ENCODE measurements at regions not wholly inside any gene's neighbourhood (a gene's known extent, or its start where the extent isn't known, plus 50 kb on each side); places are given as distances from the start of the nearest gene placed in this dataset.

DNA sequence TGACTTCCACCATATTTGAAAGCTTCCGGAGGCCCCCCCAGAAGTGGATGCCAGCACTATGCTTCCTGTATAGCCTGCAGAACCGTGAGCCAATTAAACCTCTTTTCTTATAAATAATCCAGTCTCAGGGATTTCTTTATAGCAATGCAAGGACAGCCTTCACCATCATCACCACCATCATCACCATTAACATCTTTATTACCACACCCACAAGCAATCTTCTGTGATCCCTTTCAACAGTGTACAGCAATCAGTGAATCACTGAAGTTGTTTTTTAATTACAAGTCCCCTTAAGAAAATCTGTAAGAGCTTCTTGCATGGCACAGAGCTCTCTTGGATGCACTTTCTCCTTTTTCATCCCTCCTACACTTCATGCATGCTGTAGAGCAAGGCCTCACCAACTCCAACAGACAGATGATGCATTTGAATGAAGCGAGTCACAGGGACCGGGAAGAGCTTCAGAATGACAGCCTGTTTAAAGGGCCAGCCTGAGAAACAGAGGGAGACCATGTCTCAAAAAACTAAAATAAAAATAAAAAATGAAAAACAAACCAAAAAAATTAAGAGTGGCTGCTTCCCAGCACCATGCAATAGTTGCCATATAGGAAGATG, 83.6 kb upstream of the VASH1 start:
- TF ChIP-seq, protein P1, sequence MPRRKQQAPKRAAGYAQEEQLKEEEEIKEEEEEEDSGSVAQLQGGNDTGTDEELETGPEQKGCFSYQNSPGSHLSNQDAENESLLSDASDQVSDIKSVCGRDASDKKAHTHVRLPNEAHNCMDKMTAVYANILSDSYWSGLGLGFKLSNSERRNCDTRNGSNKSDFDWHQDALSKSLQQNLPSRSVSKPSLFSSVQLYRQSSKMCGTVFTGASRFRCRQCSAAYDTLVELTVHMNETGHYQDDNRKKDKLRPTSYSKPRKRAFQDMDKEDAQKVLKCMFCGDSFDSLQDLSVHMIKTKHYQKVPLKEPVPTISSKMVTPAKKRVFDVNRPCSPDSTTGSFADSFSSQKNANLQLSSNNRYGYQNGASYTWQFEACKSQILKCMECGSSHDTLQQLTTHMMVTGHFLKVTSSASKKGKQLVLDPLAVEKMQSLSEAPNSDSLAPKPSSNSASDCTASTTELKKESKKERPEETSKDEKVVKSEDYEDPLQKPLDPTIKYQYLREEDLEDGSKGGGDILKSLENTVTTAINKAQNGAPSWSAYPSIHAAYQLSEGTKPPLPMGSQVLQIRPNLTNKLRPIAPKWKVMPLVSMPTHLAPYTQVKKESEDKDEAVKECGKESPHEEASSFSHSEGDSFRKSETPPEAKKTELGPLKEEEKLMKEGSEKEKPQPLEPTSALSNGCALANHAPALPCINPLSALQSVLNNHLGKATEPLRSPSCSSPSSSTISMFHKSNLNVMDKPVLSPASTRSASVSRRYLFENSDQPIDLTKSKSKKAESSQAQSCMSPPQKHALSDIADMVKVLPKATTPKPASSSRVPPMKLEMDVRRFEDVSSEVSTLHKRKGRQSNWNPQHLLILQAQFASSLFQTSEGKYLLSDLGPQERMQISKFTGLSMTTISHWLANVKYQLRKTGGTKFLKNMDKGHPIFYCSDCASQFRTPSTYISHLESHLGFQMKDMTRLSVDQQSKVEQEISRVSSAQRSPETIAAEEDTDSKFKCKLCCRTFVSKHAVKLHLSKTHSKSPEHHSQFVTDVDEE (CRISPR knock-in tag; IDR thresholded peaks at IDR 0.05): no peak
- TF ChIP-seq BACH2 (CRISPR knock-in tag; IDR thresholded peaks at IDR 0.05; ENCODE audit: borderline replicate concordance): no peak
- ATAC-seq: no peak

DNA sequence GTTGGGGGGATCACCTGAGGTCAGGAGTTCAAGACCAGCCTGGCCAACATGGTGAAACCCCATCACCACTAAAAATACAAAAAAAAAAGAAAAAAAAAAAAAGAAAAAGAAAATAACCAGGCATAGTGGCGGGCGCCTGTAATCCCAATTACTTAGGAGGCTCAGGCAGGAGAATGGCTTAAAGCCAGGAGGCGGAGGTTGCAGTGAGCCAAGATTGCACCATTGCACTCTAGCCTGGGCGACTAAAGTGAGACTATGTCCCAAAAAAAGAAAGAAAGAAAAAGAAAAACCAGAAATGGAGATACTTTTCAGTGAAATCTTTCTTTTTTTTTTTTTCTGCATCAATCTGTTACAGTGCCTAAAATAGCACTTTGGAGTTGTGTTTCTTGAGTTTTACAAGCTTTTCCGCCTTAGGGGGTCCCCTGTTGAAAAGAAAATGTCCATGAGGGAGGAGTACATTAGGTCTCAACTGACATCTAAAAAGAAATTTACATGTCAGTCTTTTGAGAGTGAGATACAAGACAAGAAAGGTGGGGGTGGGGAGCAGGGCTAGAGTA, 82.9 kb upstream of the VASH1 start:
- TF ChIP-seq, protein P1 (CRISPR knock-in tag; IDR thresholded peaks at IDR 0.05): no peak
- TF ChIP-seq CSRNP3 (CRISPR knock-in tag; IDR thresholded peaks at IDR 0.05): no peak
- no peak for TF ChIP-seq TCF4 (CRISPR knock-in tag; IDR thresholded peaks at IDR 0.05; ENCODE audit: borderline replicate concordance)
- TF ChIP-seq RARB (CRISPR knock-in tag; IDR thresholded peaks at IDR 0.05): no peak
- TF ChIP-seq ZNF8 (CRISPR knock-in tag; IDR thresholded peaks at IDR 0.05): no peak
- no peak for TF ChIP-seq GLIS3 (CRISPR knock-in tag; IDR thresholded peaks at IDR 0.05)
- TF ChIP-seq CSDC2 (CRISPR knock-in tag; IDR thresholded peaks at IDR 0.05): no peak
- TF ChIP-seq, protein P2, sequence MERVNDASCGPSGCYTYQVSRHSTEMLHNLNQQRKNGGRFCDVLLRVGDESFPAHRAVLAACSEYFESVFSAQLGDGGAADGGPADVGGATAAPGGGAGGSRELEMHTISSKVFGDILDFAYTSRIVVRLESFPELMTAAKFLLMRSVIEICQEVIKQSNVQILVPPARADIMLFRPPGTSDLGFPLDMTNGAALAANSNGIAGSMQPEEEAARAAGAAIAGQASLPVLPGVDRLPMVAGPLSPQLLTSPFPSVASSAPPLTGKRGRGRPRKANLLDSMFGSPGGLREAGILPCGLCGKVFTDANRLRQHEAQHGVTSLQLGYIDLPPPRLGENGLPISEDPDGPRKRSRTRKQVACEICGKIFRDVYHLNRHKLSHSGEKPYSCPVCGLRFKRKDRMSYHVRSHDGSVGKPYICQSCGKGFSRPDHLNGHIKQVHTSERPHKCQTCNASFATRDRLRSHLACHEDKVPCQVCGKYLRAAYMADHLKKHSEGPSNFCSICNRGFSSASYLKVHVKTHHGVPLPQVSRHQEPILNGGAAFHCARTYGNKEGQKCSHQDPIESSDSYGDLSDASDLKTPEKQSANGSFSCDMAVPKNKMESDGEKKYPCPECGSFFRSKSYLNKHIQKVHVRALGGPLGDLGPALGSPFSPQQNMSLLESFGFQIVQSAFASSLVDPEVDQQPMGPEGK (CRISPR knock-in tag; IDR thresholded peaks at IDR 0.05; ENCODE audit: borderline replicate concordance): no peak
- TF ChIP-seq BACH2 (CRISPR knock-in tag; IDR thresholded peaks at IDR 0.05; ENCODE audit: borderline replicate concordance): no peak
- TF ChIP-seq ISL1 (CRISPR knock-in tag; IDR thresholded peaks at IDR 0.05): no peak
- no peak for TF ChIP-seq ZFP30 (CRISPR knock-in tag; IDR thresholded peaks at IDR 0.05)
- TF ChIP-seq ZFP3 (CRISPR knock-in tag; IDR thresholded peaks at IDR 0.05): no peak
- no peak for TF ChIP-seq TOX (CRISPR knock-in tag; IDR thresholded peaks at IDR 0.05; ENCODE audit: borderline replicate concordance)
- TF ChIP-seq SNAI2 (CRISPR knock-in tag; IDR thresholded peaks at IDR 0.05): no peak
- no peak for TF ChIP-seq ARNTL (CRISPR knock-in tag; IDR thresholded peaks at IDR 0.05; ENCODE audit: borderline replicate concordance, low read depth)
- no peak for ATAC-seq

- no peak for TF ChIP-seq ZFP3 (CRISPR knock-in tag; IDR thresholded peaks at IDR 0.05)
- TF ChIP-seq ZC3H10 (CRISPR knock-in tag; IDR thresholded peaks at IDR 0.05): no peak
- no peak for ATAC-seq
Observed at GRCh38 chr14:76682367-76682766, 78.9 kb upstream of the VASH1 start.

GRCh38 chr14:76686646-76687045, 74.6 kb upstream of the VASH1 start:
- no peak for ATAC-seq
- no peak for TF ChIP-seq ARNTL (CRISPR knock-in tag; IDR thresholded peaks at IDR 0.05; ENCODE audit: borderline replicate concordance, low read depth)
- TF ChIP-seq ZC3H10 (CRISPR knock-in tag; IDR thresholded peaks at IDR 0.05): no peak
- TF ChIP-seq PPARA (CRISPR knock-in tag; IDR thresholded peaks at IDR 0.05; ENCODE audit: borderline replicate concordance): no peak
- TF ChIP-seq BACH2 (CRISPR knock-in tag; IDR thresholded peaks at IDR 0.05; ENCODE audit: borderline replicate concordance): no peak
- no peak for TF ChIP-seq OSR1 (CRISPR knock-in tag; IDR thresholded peaks at IDR 0.05)
- no peak for TF ChIP-seq TCF4 (CRISPR knock-in tag; IDR thresholded peaks at IDR 0.05; ENCODE audit: borderline replicate concordance)
- no peak for TF ChIP-seq ESRRG (CRISPR knock-in tag; IDR thresholded peaks at IDR 0.05)
- no peak for TF ChIP-seq CREB5 (CRISPR knock-in tag; IDR thresholded peaks at IDR 0.05; ENCODE audit: low read depth)
- TF ChIP-seq CSDC2 (CRISPR knock-in tag; IDR thresholded peaks at IDR 0.05): no peak
- no peak for TF ChIP-seq ZNF565 (CRISPR knock-in tag; conservative IDR thresholded peaks at IDR 0.05; ENCODE audit: low read depth)
- TF ChIP-seq ZFP3 (CRISPR knock-in tag; IDR thresholded peaks at IDR 0.05): no peak
- no peak for TF ChIP-seq ZNF70 (CRISPR knock-in tag; IDR thresholded peaks at IDR 0.05)
- no peak for TF ChIP-seq ZFP30 (CRISPR knock-in tag; IDR thresholded peaks at IDR 0.05)
